GM18519 (cell line): ENCODE measurements at regions not wholly inside any gene's neighbourhood (a gene's known extent, or its start where the extent isn't known, plus 50 kb on each side); places are given as distances from the start of the nearest gene placed in this dataset.

Experiments
- ATAC-seq: cut with Tn5 transposase; IDR thresholded peaks from one replicate; pipeline ENCODE4 v1.9.1; 2021; ENCODE audit warnings: mild to moderate bottlenecking, moderate library complexity; ENCODE audit not compliant: unreplicated experiment, low FRiP score

- no peak for ATAC-seq
Observed at GRCh38 chr14:105836730-105837129, 310.3 kb downstream of the TMEM121 start.

- no peak for ATAC-seq
Observed at GRCh38 chr14:105837349-105838063, 311.1 kb downstream of the TMEM121 start.

DNA sequence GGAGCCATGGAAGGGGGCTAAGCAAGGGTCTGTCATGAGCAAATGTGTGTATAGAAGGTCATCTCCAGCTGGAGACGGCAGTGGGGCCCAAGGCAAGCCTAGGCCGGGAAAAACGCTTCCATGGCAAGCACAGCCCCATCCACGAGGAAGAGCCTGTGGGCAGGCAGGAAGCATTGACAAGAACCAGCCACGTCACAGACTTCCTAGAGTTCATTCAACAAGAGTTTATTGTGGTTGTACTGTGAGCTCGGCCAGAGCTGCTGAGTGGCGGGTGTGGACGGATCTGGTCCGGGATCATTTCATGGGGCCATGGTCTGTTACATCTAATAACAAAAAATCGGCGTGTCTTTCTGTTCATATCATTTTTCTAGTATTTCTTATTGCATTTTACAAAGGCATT, 311.7 kb downstream of the TMEM121 start:
- no peak for ATAC-seq

GRCh38 chr14:105838591-105839424, 312.4 kb downstream of the TMEM121 start:
- no peak for ATAC-seq

DNA sequence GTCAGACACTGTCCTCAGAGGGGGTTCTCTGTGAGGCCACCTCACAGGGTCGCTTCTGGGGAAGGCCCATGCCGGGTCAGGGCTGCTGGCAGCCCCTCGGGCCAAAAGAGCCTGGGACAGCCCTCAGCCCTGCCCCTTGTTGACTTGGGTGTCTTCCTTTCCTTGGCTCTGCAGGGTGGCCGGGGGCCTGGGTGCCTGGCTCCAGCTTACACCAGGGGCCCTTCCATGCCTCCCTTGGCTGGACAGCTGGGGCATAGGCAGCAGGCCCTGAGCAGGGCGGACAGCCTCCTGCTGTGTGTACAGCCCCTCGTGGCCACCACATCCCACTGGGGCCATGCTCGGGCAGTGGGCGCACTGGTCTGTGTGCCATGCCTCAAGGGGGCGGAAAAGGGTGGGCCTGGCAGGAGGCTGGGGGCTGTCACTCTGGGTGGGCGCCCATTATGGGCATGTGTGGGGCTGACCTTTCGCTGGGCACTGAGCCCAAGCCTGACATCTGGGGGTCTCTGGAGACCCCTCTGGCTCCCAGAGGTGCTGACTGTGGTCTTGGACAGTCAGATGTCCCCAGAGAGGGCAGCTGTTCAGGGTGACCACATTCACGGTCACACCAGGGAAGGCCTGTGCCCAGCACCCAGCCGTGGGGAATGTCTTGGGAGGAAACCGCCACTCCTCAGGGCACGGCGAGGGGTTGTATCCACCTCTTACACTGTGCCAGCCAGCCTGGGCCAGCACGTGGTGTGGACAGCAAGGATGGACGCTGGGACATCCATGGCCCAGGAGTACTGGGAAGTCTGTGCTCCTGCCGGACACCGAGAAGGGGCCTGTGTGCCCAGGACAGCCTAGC, 313.3 kb downstream of the TMEM121 start:
- ATAC-seq: no peak

DNA sequence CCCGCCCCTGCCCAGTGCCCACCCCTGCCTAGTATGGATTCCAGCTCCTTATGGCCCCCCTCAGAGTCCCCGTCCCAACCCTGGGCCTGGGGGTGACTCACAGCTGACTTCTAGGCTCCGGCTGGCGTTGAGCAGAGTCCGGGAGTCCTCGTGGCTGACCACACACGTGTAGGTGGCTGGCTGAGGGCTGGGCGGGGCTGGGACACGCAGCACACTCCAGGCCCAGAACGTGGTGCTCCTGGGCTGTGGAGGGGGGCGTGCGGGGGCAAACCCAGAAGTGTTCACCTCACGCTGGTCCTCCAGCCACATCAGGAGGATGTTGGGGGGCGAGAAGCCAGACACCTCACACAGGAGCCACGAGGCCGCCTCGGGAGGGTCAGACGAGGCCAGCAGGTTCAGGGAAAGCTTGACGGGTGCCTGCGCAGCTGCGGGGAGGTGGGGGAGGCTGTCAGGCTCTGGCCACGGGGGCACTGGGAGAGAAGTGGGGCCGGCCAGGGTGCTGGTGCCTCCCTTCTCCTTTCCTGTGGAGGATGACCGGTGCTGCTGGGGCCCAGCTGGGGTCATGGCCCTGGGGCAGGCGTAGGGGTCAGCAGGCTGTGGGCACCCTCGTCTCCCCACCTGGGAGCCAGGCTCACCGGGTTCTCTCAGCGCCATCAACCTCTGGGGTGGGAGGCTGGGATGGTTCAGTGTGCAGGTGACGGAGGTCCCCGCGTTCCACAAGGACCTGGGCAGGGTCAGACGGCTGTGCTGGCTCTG, 314.1 kb downstream of the TMEM121 start:
- no peak for ATAC-seq

GRCh38 chr14:105841022-105842009, 314.9 kb downstream of the TMEM121 start:
- ATAC-seq: no peak

- no peak for ATAC-seq
Observed at GRCh38 chr14:105842105-105842504, 315.7 kb downstream of the TMEM121 start.

- no peak for ATAC-seq
Observed at GRCh38 chr14:105843444-105844046, 317.2 kb downstream of the TMEM121 start.

DNA sequence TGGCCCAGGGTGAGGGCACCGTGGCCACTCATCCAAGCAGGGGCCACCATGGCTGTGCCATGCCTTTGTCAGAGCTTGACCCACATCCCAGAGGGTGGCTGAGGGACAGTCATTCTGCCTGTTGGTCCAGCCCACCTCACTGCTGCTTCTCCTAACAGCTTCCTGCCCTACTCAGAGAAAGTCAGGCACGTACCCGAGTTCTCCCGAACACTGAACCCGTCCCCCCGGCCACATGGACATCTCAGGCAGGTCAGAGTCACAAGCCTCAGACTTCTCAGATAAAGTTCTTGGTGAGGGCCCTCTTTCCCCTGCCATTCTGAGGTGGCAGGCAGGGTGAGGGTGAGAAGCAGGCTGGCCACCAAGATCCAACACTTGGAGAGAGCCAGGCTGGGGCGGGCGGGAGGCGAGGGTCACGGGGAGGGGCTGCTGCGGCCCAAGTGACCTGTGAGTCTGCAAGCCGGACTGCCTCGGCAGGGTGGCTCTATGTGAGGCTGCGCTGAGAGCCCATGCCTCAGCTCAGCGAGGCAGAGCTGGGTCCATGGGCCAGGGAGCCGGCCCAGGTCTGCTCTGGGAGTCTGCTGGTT, 317.8 kb downstream of the TMEM121 start:
- ATAC-seq: no peak

DNA sequence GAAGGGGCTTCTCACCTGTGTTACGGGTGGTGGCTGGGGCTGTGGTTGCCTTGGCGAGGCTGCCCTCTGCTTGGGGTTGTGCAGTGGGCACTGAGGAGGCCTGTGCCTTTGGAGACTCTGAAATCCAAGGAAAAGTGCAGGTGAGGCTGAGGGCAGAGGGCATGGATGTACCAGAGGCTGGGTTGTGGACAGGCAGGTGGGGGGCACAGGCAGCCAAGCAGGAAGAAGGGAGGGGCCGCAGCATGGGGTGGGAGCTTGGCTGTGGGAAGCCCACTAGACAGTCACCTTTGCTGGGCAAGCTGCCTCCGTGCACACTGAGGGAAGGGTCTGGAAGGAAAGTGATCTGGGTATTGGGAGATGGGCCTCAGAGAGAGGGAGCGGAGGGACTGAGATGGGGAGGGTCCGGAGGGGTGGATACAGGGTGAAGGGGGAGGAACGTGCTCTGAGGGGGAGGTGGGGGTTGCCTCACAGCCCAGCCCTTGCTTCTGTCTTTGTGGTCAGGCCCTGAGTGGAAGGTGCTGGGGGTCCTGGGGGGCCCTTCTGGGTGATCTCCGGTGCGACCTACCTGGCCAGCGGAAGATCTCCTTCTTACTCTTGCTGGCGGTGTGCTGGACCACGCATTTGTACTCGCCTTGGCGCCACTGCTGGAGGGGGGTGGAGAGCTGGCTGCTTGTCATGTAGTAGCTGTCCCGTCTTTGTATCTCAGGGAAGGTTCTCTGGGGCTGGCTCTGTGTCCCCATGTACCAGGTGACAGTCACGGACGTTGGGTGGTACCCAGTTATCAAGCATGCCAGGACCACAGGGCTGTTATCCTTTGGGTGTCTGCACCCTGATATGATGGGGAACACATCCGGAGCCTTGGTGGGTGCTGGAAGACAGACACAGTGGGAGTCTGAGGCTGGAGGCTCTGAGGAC, 318.7 kb downstream of the TMEM121 start:
- no peak for ATAC-seq

DNA sequence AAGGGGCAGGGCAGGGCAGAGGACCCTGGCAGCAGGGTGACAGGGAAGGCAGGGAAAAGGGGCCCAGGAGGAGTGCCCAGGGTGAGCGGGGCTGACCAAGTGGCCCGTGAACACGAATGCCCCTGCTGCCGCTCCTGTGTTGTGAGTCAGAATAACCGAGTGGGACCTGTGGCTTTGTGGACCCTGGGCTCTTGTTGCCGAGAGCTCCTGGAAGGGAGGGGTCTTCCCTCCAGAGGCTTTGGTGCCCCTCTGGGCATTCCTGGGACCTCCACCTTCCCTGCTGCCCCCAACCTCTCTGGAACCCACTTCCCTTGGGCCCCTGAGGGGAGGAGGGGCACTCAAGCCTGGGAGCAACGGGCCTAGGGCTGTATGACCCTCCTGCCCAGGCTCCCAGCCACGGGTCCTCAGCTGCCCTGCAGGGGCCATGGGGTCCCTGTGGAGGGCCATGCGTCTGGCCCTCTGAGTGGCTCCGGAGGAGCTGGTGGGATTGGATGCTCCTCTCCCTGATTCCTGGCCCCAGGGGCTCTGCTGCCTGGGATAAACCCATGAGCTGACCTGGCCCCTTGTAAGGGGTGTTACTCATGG, 319.4 kb downstream of the TMEM121 start:
- no peak for ATAC-seq

GRCh38 chr14:105846312-105846711, 319.9 kb downstream of the TMEM121 start:
- ATAC-seq: no peak

DNA sequence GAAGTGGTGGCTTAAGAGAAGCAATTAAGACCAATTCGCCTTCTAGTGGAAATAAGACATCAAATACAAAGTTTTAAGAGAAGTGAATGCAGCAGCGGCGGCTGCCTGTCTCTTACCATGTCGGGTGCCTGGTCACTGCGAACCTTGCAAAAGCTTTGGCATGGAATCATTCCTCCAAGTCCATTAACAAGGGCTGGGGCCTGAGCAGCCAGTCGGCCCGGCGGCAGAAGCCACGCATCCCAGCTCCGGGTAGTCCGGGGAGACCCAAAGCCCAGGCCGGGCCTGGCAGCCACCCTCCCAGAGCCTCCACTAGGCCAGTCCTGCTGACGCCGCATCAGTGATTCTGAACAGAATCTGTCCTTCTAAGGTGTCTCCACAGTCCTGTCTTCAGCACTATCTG, 321.0 kb downstream of the TMEM121 start:
- ATAC-seq: no peak

DNA sequence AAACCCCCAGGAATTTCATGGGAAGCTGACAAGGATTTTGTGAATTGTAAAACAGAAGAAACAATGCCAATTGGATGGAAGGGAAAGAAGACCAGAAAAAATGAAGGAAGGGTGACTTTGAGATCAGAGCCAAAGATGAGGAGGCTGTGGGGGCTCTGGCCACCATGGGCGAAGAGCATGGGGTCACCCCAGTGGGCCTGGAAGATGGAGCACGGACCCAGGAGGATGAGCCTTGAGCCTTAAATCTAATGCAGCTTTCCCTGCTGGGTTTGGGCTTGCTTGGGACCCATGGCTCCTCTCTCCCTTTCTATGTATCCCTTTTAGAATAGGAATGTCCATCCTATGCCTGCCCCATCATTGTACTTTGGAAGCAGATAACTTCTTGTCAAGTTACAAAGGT, 322.2 kb downstream of the TMEM121 start:
- ATAC-seq: no peak

DNA sequence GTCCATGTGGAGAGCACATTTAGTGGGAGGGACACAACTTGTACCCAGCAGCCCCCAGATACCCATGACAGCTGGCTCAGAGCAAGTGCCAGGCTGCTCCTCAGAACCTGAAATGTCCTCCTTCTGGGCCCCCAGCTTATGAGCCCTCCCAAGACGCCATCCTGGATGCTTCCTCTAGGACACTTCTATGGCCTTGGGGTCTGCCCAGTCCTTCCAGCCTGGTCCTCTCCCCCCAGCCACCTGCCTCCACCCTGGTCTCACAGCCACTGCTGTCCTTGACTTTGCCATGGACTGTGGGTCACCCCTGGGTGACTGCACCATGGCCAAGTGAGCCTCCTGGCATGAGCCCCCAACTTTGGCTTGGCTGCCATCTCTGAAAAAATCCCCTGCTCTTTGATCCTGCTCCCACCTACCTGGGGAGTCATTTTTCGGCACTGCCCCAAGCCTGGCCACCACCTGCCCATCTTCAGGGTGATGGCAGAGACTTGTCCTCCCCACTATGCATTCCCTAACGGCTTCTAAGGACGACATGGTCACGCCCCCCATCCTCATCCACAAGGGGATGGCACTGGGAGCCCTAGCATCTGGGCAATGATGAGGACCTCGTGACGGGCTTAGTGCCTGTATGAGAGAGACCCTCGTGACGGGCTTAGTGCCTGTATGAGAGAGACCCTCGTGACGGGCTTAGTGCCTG, 323.7 kb downstream of the TMEM121 start:
- no peak for ATAC-seq
